Endothelial cell of umbilical vein (primary cell): ENCODE measurements at regions not wholly inside any gene's neighbourhood (a gene's known extent, or its start where the extent isn't known, plus 50 kb on each side); places are given as distances from the start of the nearest gene placed in this dataset.

Source experiments
- BruUV-seq: library from RNA; stranded (reverse); fragments of 400-500 nt; replicated peaks from 2 replicates; lab custom pipeline; 2021; lab: Mats Ljungman, UMichigan
- CTCF ChIA-PET: fragments of 300-600, 350-600 bp; sonication (Branson Sonifier 250); formaldehyde crosslinking; loops from one replicate; lab custom pipeline; 2021; ENCODE audit warnings: antibody characterized with exemption, inconsistent platforms; lab: Charles Lee
- POLR2A ChIA-PET: fragments of 300-600, 350-600 bp; sonication (Branson Sonifier 250); formaldehyde crosslinking; loops from one replicate; lab custom pipeline; 2021; ENCODE audit warnings: antibody characterized with exemption, inconsistent platforms; lab: Charles Lee
- DNase-seq: peaks from one replicate; pipeline ENCODE4 v3.0.0-alpha.2; 2011; ENCODE audit warnings: low read depth, low spot score
- FAIRE-seq: peaks from 2 replicates; lab custom pipeline; 2011; peaks lifted over from hg19 to GRCh38; lab: Jason Lieb, UNC
- H2AFZ ChIP-seq: 2 replicates; pipeline ENCODE4 v1.6.0; 2012; ENCODE audit warnings: low read depth, low read length, control low read depth, inconsistent platforms
- H3K27ac ChIP-seq: 2 replicates; pipeline ENCODE4 v1.5.1; 2011; ENCODE audit warnings: low read depth, mild to moderate bottlenecking, control low read depth, low read length, moderate library complexity; ENCODE audit not compliant: insufficient read depth
- H3K27me3 ChIP-seq, 2 experiments: 2 replicates each; pipeline versions ENCODE4 v1.6.0 to v1.6.1; 2011; ENCODE audit warnings: low read length in 2 of 2, mixed read lengths in 1 of 2; ENCODE audit not compliant: control insufficient read depth in 2 of 2, insufficient read depth in 2 of 2
- H3K36me3 ChIP-seq, 2 experiments: 2 replicates in 1 of 2; 3 replicates in 1 of 2; pipeline ENCODE4 v1.5.1; 2011; ENCODE audit warnings: low read length in 2 of 2, mild to moderate bottlenecking in 1 of 2, moderate library complexity in 1 of 2; ENCODE audit not compliant: control insufficient read depth in 2 of 2, insufficient read depth in 2 of 2; ENCODE audit errors: extremely low read depth in 1 of 2
- H3K4me1 ChIP-seq: 3 replicates; pipeline ENCODE4 v1.5.1; 2011; ENCODE audit warnings: mild to moderate bottlenecking, low read length; ENCODE audit not compliant: control insufficient read depth, insufficient read depth; ENCODE audit errors: extremely low read depth
- H3K4me2 ChIP-seq: 2 replicates; pipeline ENCODE4 v1.6.1; 2011; ENCODE audit warnings: low read length, control low read depth, mixed read lengths; ENCODE audit not compliant: insufficient read depth
- H3K4me3 ChIP-seq, 3 experiments: fragments of 200-600 bp in 1 of 3; sonication (generic), shearing (Covaris generic) in 1 of 3; replicated peaks in 1 of 3; 2 replicates each; pipeline ENCODE4 v1.5.1; 2011 to 2016; ENCODE audit warnings: control low read depth in 3 of 3, low read length in 3 of 3, mild to moderate bottlenecking in 2 of 3, inconsistent platforms in 1 of 3, low read depth in 1 of 3, moderate library complexity in 1 of 3; ENCODE audit not compliant: insufficient read depth in 1 of 3
- H3K79me2 ChIP-seq: 2 replicates; pipeline ENCODE4 v1.6.0; 2012; ENCODE audit warnings: low read length, inconsistent platforms; ENCODE audit not compliant: control insufficient read depth, insufficient read depth
- H3K9ac ChIP-seq: replicated peaks from 2 replicates; pipeline ENCODE3; 2011; ENCODE audit warnings: low read length, control low read depth; ENCODE audit not compliant: insufficient read depth; ENCODE audit errors: extremely low read depth
- H3K9me1 ChIP-seq: replicated peaks from 3 replicates; pipeline ENCODE4 v1.6.0; 2011; ENCODE audit warnings: mild to moderate bottlenecking, low read length; ENCODE audit not compliant: control insufficient read depth, insufficient read depth; ENCODE audit errors: extremely low read depth
- H3K9me3 ChIP-seq: replicated peaks from 2 replicates; pipeline ENCODE4 v1.5.1; 2012; ENCODE audit warnings: low read length, inconsistent platforms; ENCODE audit not compliant: control insufficient read depth, insufficient read depth
- H4K20me1 ChIP-seq: replicated peaks from 2 replicates; pipeline ENCODE3; 2011; ENCODE audit warnings: mild to moderate bottlenecking, low read length; ENCODE audit not compliant: control insufficient read depth, insufficient read depth; ENCODE audit errors: extremely low read depth
- EZH2 ChIP-seq: IDR thresholded peaks from 2 replicates; pipeline ENCODE4 v1.6.1; 2012; ENCODE audit warnings: borderline replicate concordance, low read depth, mild to moderate bottlenecking, moderate library complexity, low read length, inconsistent platforms; ENCODE audit not compliant: severe bottlenecking
- FOS ChIP-seq: IDR thresholded peaks from 2 replicates; pipeline ENCODE4 v1.6.1; 2011; ENCODE audit warnings: mild to moderate bottlenecking, low read length, moderate library complexity, borderline replicate concordance; ENCODE audit not compliant: insufficient read depth
- GATA2 ChIP-seq: IDR thresholded peaks from 2 replicates; pipeline ENCODE4 v1.7.0; 2011; ENCODE audit warnings: low read depth, mild to moderate bottlenecking, moderate library complexity, mixed read lengths, low read length; ENCODE audit not compliant: insufficient read length, insufficient read depth
- JUN ChIP-seq: IDR thresholded peaks from 2 replicates; pipeline ENCODE4 v1.6.1; 2011; ENCODE audit warnings: borderline replicate concordance, low read depth; ENCODE audit not compliant: insufficient read length, insufficient read depth
- MYC ChIP-seq: IDR thresholded peaks from one replicate; pipeline ENCODE4 v1.6.1; 2011; ENCODE audit warnings: mild to moderate bottlenecking, low read depth, low read length
- POLR2A ChIP-seq: IDR thresholded peaks from 2 replicates; pipeline ENCODE4 v1.6.1; 2012; ENCODE audit warnings: low read depth, mild to moderate bottlenecking, control low read depth, low read length
- POLR2AphosphoS5 ChIP-seq: IDR thresholded peaks from 2 replicates; pipeline ENCODE4 v1.6.1; 2012; ENCODE audit warnings: low read depth, mild to moderate bottlenecking, control low read depth, low read length, moderate library complexity; ENCODE audit not compliant: insufficient read depth
- dilution Hi-C: fragments of 300-500 bp; cut with MboI; formaldehyde crosslinking; loops from one replicate; pipeline ENCODE4 v1.15.0; 2019; ENCODE audit warnings: low sequenced_read_pairs; ENCODE audit not compliant: extremely low pct_ligation_motif_present
- intact Hi-C: fragments of 100-400 bp; cut with micrococcal nuclease; formaldehyde crosslinking; loops from one replicate; pipeline ENCODE4 v1.10.0; 2022
- TF ChIP-seq, protein P1 (sequence below): IDR thresholded peaks from 2 replicates; pipeline ENCODE4 v1.6.1; 2011; ENCODE audit not compliant: insufficient read depth, insufficient read length
- TF ChIP-seq, protein P2 (sequence below), 2 donors: IDR thresholded peaks; 1 replicate in 1 of 2; 2 replicates in 1 of 2; pipeline ENCODE4 v1.5.1; 2011; ENCODE audit warnings: low read length in 2 of 2, mild to moderate bottlenecking in 2 of 2, moderate library complexity in 2 of 2, control low read depth in 1 of 2, inconsistent platforms in 1 of 2, low read depth in 1 of 2; ENCODE audit not compliant: insufficient read depth in 1 of 2; ENCODE audit errors: extremely low read depth in 1 of 2

DNA sequence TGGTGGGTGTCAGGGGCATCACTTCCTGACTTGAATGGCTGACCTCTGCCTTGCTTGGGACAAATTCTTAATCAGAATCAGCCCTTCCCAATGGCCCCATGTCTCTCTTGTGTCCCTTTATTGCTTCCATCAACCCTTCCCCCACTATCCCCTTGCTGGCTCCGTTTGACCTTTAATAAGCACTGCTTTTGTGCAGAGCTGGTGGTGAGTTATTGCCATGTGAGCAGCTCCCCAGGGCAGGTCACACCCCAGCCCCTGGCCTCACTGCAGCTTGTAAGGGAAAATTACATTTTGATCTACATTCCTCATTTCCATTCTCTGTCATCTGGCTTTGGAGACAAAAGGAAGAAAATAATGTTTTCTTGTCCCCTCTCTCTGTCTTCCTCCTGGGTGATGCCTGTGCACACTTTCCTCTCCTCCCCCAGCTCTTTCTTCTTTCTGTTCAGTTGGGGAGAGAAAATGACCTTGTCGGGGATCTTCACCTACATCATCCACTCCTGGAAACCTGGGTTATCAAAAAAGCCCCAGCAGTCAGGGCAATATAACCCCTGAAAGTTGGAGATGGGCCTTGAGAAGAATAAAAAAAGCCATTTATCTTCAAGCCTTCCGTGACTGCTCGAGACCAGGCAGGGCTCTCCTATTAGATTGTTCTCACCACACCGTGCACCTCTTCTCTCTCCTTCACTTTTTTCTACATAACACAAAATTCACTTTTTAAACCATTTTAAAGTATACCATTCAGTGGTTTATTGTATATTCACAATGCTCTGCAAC lies 100.4 kb upstream of the SRRM4 start:
- intact Hi-C loops (no loop called here), dilution Hi-C loops (no loop called here)
- no peak for FAIRE-seq

DNA sequence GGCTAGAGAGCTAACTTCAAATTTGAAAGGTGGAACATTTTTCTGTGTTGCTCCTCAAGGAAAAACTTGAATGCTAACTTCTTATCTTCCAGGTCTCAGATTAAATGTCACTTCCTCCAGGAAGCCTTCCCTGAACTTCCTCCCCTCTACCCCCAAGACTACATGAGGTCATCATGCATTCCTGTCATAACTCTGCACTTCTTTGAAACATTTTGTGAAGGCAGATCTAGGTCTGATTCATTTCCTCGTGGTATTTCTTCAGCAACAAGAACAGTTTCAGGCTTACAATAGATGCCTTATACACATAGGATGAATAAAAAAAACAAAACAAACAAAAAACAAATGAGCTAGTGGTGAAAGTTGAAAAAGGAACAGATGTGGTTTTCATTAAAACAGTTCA lies 97.1 kb upstream of the SRRM4 start:
- dilution Hi-C loops = no loop called here
- no peak overlapping the region for H3K27ac ChIP-seq
- no peak for TF ChIP-seq GATA2
- TF ChIP-seq EZH2 = no peak
- no peak for TF ChIP-seq FOS
- TF ChIP-seq, protein P1, sequence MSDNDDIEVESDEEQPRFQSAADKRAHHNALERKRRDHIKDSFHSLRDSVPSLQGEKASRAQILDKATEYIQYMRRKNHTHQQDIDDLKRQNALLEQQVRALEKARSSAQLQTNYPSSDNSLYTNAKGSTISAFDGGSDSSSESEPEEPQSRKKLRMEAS = no peak
- TF ChIP-seq, protein P2, sequence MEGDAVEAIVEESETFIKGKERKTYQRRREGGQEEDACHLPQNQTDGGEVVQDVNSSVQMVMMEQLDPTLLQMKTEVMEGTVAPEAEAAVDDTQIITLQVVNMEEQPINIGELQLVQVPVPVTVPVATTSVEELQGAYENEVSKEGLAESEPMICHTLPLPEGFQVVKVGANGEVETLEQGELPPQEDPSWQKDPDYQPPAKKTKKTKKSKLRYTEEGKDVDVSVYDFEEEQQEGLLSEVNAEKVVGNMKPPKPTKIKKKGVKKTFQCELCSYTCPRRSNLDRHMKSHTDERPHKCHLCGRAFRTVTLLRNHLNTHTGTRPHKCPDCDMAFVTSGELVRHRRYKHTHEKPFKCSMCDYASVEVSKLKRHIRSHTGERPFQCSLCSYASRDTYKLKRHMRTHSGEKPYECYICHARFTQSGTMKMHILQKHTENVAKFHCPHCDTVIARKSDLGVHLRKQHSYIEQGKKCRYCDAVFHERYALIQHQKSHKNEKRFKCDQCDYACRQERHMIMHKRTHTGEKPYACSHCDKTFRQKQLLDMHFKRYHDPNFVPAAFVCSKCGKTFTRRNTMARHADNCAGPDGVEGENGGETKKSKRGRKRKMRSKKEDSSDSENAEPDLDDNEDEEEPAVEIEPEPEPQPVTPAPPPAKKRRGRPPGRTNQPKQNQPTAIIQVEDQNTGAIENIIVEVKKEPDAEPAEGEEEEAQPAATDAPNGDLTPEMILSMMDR (IDR thresholded peaks at IDR 0.05; ENCODE audit: extremely low read depth in 1 of 2, insufficient read depth in 1 of 2, low read depth in 1 of 2, low read length in 2 of 2) = no peak
- TF ChIP-seq POLR2A = no peak
- no peak for TF ChIP-seq MYC
- TF ChIP-seq POLR2AphosphoS5 = no peak
- TF ChIP-seq JUN = no peak
- no TSS peak for BruUV-seq
- FAIRE-seq (no peak), DNase-seq (no peak)
- no peaks in the 10 kb centered on the region for H3K9me1 ChIP-seq
- no peaks in the 10 kb centered on the region for H3K36me3 ChIP-seq
- POLR2A ChIA-PET = no interaction called here
- no peak overlapping the region for H3K9ac ChIP-seq
- CTCF ChIA-PET = no interaction called here
- H2AFZ ChIP-seq = no peak overlapping the region
- intact Hi-C loops = no loop called here
- H3K27me3 ChIP-seq = no peaks in the 10 kb centered on the region
- no peaks in the 10 kb centered on the region for H3K4me1 ChIP-seq
- H3K4me2 ChIP-seq = no peak overlapping the region
- no peak overlapping the region for H3K4me3 ChIP-seq
- H4K20me1 ChIP-seq = no peaks in the 10 kb centered on the region
- no peaks in the 10 kb centered on the region for H3K9me3 ChIP-seq
- H3K79me2 ChIP-seq = no peaks in the 10 kb centered on the region

More for the DNA sequence above, 100.4 kb upstream of the SRRM4 start:
- Histone ChIP-seq H3K9me1 (no peaks in the 10 kb centered on the region), H3K36me3 (no peaks in the 10 kb centered on the region), H3K27ac (no peak overlapping the region), H3K9ac (no peak overlapping the region), H2AFZ (no peak overlapping the region), H4K20me1 (no peaks in the 10 kb centered on the region), H3K4me2 (no peak overlapping the region), H3K79me2 (no peaks in the 10 kb centered on the region), H3K9me3 (no peaks in the 10 kb centered on the region), H3K27me3 (no peaks in the 10 kb centered on the region), H3K4me1 (no peaks in the 10 kb centered on the region), H3K4me3 (no peak overlapping the region)
- DNase-seq = no peak
- POLR2A ChIA-PET = no interaction called here
- TF ChIP-seq GATA2 (no peak), MYC (no peak), POLR2AphosphoS5 (no peak), JUN (no peak), FOS (no peak)
- TF ChIP-seq, protein P1 = no peak
- no TSS peak for BruUV-seq
- CTCF ChIA-PET = no interaction called here
